Endothelial cell of umbilical vein (primary cell): ENCODE measurements at regions not wholly inside any gene's neighbourhood (a gene's known extent, or its start where the extent isn't known, plus 50 kb on each side); places are given as distances from the start of the nearest gene placed in this dataset.

ENCODE experiments used
- BruUV-seq: library from RNA; stranded (reverse); fragments of 400-500 nt; replicated peaks from 2 replicates; lab custom pipeline; 2021; lab: Mats Ljungman, UMichigan
- CTCF ChIA-PET: fragments of 300-600, 350-600 bp; sonication (Branson Sonifier 250); formaldehyde crosslinking; loops from one replicate; lab custom pipeline; 2021; ENCODE audit warnings: antibody characterized with exemption, inconsistent platforms; lab: Charles Lee
- POLR2A ChIA-PET: fragments of 300-600, 350-600 bp; sonication (Branson Sonifier 250); formaldehyde crosslinking; loops from one replicate; lab custom pipeline; 2021; ENCODE audit warnings: antibody characterized with exemption, inconsistent platforms; lab: Charles Lee
- DNase-seq: peaks from one replicate; pipeline ENCODE4 v3.0.0-alpha.2; 2011; ENCODE audit warnings: low read depth, low spot score
- FAIRE-seq: peaks from 2 replicates; lab custom pipeline; 2011; peaks lifted over from hg19 to GRCh38; lab: Jason Lieb, UNC
- H2AFZ ChIP-seq: 2 replicates; pipeline ENCODE4 v1.6.0; 2012; ENCODE audit warnings: low read depth, low read length, control low read depth, inconsistent platforms
- H3K27ac ChIP-seq: 2 replicates; pipeline ENCODE4 v1.5.1; 2011; ENCODE audit warnings: low read depth, mild to moderate bottlenecking, control low read depth, low read length, moderate library complexity; ENCODE audit not compliant: insufficient read depth
- H3K27me3 ChIP-seq, 2 experiments: 2 replicates each; pipeline versions ENCODE4 v1.6.0 to v1.6.1; 2011; ENCODE audit warnings: low read length in 2 of 2, mixed read lengths in 1 of 2; ENCODE audit not compliant: control insufficient read depth in 2 of 2, insufficient read depth in 2 of 2
- H3K36me3 ChIP-seq, 2 experiments: 2 replicates in 1 of 2; 3 replicates in 1 of 2; pipeline ENCODE4 v1.5.1; 2011; ENCODE audit warnings: low read length in 2 of 2, mild to moderate bottlenecking in 1 of 2, moderate library complexity in 1 of 2; ENCODE audit not compliant: control insufficient read depth in 2 of 2, insufficient read depth in 2 of 2; ENCODE audit errors: extremely low read depth in 1 of 2
- H3K4me1 ChIP-seq: 3 replicates; pipeline ENCODE4 v1.5.1; 2011; ENCODE audit warnings: mild to moderate bottlenecking, low read length; ENCODE audit not compliant: control insufficient read depth, insufficient read depth; ENCODE audit errors: extremely low read depth
- H3K4me2 ChIP-seq: 2 replicates; pipeline ENCODE4 v1.6.1; 2011; ENCODE audit warnings: low read length, control low read depth, mixed read lengths; ENCODE audit not compliant: insufficient read depth
- H3K4me3 ChIP-seq, 3 experiments: fragments of 200-600 bp in 1 of 3; sonication (generic), shearing (Covaris generic) in 1 of 3; replicated peaks in 1 of 3; 2 replicates each; pipeline ENCODE4 v1.5.1; 2011 to 2016; ENCODE audit warnings: control low read depth in 3 of 3, low read length in 3 of 3, mild to moderate bottlenecking in 2 of 3, inconsistent platforms in 1 of 3, low read depth in 1 of 3, moderate library complexity in 1 of 3; ENCODE audit not compliant: insufficient read depth in 1 of 3
- H3K79me2 ChIP-seq: 2 replicates; pipeline ENCODE4 v1.6.0; 2012; ENCODE audit warnings: low read length, inconsistent platforms; ENCODE audit not compliant: control insufficient read depth, insufficient read depth
- H3K9ac ChIP-seq: replicated peaks from 2 replicates; pipeline ENCODE3; 2011; ENCODE audit warnings: low read length, control low read depth; ENCODE audit not compliant: insufficient read depth; ENCODE audit errors: extremely low read depth
- H3K9me1 ChIP-seq: replicated peaks from 3 replicates; pipeline ENCODE4 v1.6.0; 2011; ENCODE audit warnings: mild to moderate bottlenecking, low read length; ENCODE audit not compliant: control insufficient read depth, insufficient read depth; ENCODE audit errors: extremely low read depth
- H3K9me3 ChIP-seq: replicated peaks from 2 replicates; pipeline ENCODE4 v1.5.1; 2012; ENCODE audit warnings: low read length, inconsistent platforms; ENCODE audit not compliant: control insufficient read depth, insufficient read depth
- H4K20me1 ChIP-seq: replicated peaks from 2 replicates; pipeline ENCODE3; 2011; ENCODE audit warnings: mild to moderate bottlenecking, low read length; ENCODE audit not compliant: control insufficient read depth, insufficient read depth; ENCODE audit errors: extremely low read depth
- EZH2 ChIP-seq: IDR thresholded peaks from 2 replicates; pipeline ENCODE4 v1.6.1; 2012; ENCODE audit warnings: borderline replicate concordance, low read depth, mild to moderate bottlenecking, moderate library complexity, low read length, inconsistent platforms; ENCODE audit not compliant: severe bottlenecking
- FOS ChIP-seq: IDR thresholded peaks from 2 replicates; pipeline ENCODE4 v1.6.1; 2011; ENCODE audit warnings: mild to moderate bottlenecking, low read length, moderate library complexity, borderline replicate concordance; ENCODE audit not compliant: insufficient read depth
- GATA2 ChIP-seq: IDR thresholded peaks from 2 replicates; pipeline ENCODE4 v1.7.0; 2011; ENCODE audit warnings: low read depth, mild to moderate bottlenecking, moderate library complexity, mixed read lengths, low read length; ENCODE audit not compliant: insufficient read length, insufficient read depth
- JUN ChIP-seq: IDR thresholded peaks from 2 replicates; pipeline ENCODE4 v1.6.1; 2011; ENCODE audit warnings: borderline replicate concordance, low read depth; ENCODE audit not compliant: insufficient read length, insufficient read depth
- MYC ChIP-seq: IDR thresholded peaks from one replicate; pipeline ENCODE4 v1.6.1; 2011; ENCODE audit warnings: mild to moderate bottlenecking, low read depth, low read length
- POLR2A ChIP-seq: IDR thresholded peaks from 2 replicates; pipeline ENCODE4 v1.6.1; 2012; ENCODE audit warnings: low read depth, mild to moderate bottlenecking, control low read depth, low read length
- POLR2AphosphoS5 ChIP-seq: IDR thresholded peaks from 2 replicates; pipeline ENCODE4 v1.6.1; 2012; ENCODE audit warnings: low read depth, mild to moderate bottlenecking, control low read depth, low read length, moderate library complexity; ENCODE audit not compliant: insufficient read depth
- dilution Hi-C: fragments of 300-500 bp; cut with MboI; formaldehyde crosslinking; loops from one replicate; pipeline ENCODE4 v1.15.0; 2019; ENCODE audit warnings: low sequenced_read_pairs; ENCODE audit not compliant: extremely low pct_ligation_motif_present
- intact Hi-C: fragments of 100-400 bp; cut with micrococcal nuclease; formaldehyde crosslinking; loops from one replicate; pipeline ENCODE4 v1.10.0; 2022
- TF ChIP-seq, protein P1 (sequence below), 2 donors: IDR thresholded peaks; 1 replicate in 1 of 2; 2 replicates in 1 of 2; pipeline ENCODE4 v1.5.1; 2011; ENCODE audit warnings: low read length in 2 of 2, mild to moderate bottlenecking in 2 of 2, moderate library complexity in 2 of 2, control low read depth in 1 of 2, inconsistent platforms in 1 of 2, low read depth in 1 of 2; ENCODE audit not compliant: insufficient read depth in 1 of 2; ENCODE audit errors: extremely low read depth in 1 of 2
- TF ChIP-seq, protein P2 (sequence below): IDR thresholded peaks from 2 replicates; pipeline ENCODE4 v1.6.1; 2011; ENCODE audit not compliant: insufficient read depth, insufficient read length

GRCh38 chr2:64250751-64251423, 106.7 kb upstream of the PELI1 start:
- CTCF ChIA-PET: interaction anchor here (1.3 to 2.2 kb wide), 4 partner anchors 10 to 80 kb away, joined by 3 to 6 read pairs (median 6); no protein-coding TSS in a partner anchor
- dilution Hi-C loops: no loop called here

More at GRCh38 chr2:64250751-64251423, 106.7 kb upstream of the PELI1 start:
- intact Hi-C loops: no loop called here
- no peak overlapping the region for H2AFZ ChIP-seq
- BruUV-seq: no TSS peak
- H3K27ac ChIP-seq: no peak overlapping the region
- TF ChIP-seq GATA2: no peak
- TF ChIP-seq FOS: no peak
- TF ChIP-seq, protein P1, sequence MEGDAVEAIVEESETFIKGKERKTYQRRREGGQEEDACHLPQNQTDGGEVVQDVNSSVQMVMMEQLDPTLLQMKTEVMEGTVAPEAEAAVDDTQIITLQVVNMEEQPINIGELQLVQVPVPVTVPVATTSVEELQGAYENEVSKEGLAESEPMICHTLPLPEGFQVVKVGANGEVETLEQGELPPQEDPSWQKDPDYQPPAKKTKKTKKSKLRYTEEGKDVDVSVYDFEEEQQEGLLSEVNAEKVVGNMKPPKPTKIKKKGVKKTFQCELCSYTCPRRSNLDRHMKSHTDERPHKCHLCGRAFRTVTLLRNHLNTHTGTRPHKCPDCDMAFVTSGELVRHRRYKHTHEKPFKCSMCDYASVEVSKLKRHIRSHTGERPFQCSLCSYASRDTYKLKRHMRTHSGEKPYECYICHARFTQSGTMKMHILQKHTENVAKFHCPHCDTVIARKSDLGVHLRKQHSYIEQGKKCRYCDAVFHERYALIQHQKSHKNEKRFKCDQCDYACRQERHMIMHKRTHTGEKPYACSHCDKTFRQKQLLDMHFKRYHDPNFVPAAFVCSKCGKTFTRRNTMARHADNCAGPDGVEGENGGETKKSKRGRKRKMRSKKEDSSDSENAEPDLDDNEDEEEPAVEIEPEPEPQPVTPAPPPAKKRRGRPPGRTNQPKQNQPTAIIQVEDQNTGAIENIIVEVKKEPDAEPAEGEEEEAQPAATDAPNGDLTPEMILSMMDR (IDR thresholded peaks at IDR 0.05; ENCODE audit: extremely low read depth in 1 of 2, insufficient read depth in 1 of 2, low read depth in 1 of 2, low read length in 2 of 2): no peak
- no peak for TF ChIP-seq MYC
- no peak for TF ChIP-seq JUN
- no peak for TF ChIP-seq EZH2
- no peak for TF ChIP-seq POLR2A
- TF ChIP-seq, protein P2, sequence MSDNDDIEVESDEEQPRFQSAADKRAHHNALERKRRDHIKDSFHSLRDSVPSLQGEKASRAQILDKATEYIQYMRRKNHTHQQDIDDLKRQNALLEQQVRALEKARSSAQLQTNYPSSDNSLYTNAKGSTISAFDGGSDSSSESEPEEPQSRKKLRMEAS: no peak
- TF ChIP-seq POLR2AphosphoS5: no peak
- no peaks in the 10 kb centered on the region for H3K36me3 ChIP-seq
- no peaks in the 10 kb centered on the region for H3K4me1 ChIP-seq
- no peaks in the 10 kb centered on the region for H3K79me2 ChIP-seq
- H3K9me1 ChIP-seq: no peaks in the 10 kb centered on the region
- H4K20me1 ChIP-seq: no peaks in the 10 kb centered on the region
- FAIRE-seq (no peak), DNase-seq (no peak)
- POLR2A ChIA-PET: no interaction called here
- H3K27me3 ChIP-seq: no peaks in the 10 kb centered on the region
- no peak overlapping the region for H3K9ac ChIP-seq
- H3K9me3 ChIP-seq: no peaks in the 10 kb centered on the region
- no peak overlapping the region for H3K4me3 ChIP-seq
- no peak overlapping the region for H3K4me2 ChIP-seq
